Kidney epithelial cell (primary cell): ENCODE measurements at regions not wholly inside any gene's neighbourhood (a gene's known extent, or its start where the extent isn't known, plus 50 kb on each side); places are given as distances from the start of the nearest gene placed in this dataset.

Source experiments
- DNase-seq: peaks from one replicate; pipeline ENCODE4 v3.0.0-alpha.2; 2010; ENCODE audit warnings: low read depth
- H3K27me3 ChIP-seq: 2 replicates; pipeline ENCODE4 v1.6.0; 2011; ENCODE audit warnings: low read length; ENCODE audit not compliant: control insufficient read depth, insufficient read depth
- H3K36me3 ChIP-seq: 2 replicates; pipeline ENCODE4 v1.5.1; 2011; ENCODE audit warnings: low read length; ENCODE audit not compliant: control insufficient read depth, insufficient read depth
- H3K4me3 ChIP-seq: 2 replicates; pipeline ENCODE4 v1.5.1; 2011; ENCODE audit warnings: low read depth, mild to moderate bottlenecking, control low read depth, low read length
- CTCF ChIP-seq: IDR thresholded peaks from 2 replicates; pipeline ENCODE4 v1.5.1; 2011; ENCODE audit warnings: mild to moderate bottlenecking, moderate library complexity, low read length, control low read depth, inconsistent platforms; ENCODE audit not compliant: insufficient read depth, poor library complexity, severe bottlenecking

DNA sequence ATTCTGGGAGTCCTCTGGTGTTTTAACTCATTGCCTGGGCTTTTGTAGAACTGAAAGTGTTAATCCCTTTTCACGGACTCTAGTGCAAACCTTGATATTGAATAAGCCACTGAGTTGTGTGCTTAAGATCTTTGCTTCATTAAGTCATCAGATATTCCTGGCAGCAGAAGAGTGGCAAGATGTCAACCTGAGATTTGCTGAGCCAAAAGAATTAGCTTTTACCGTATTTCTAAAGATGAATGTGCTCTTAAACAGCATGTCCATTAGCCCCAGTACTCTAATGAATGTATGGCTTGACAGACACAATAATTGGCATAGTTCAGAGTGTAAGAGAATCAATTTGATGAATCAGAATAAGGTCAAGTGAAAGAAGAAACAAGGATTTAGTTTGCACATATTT, 87.2 kb upstream of the CDH6 start:
- H3K4me3 ChIP-seq: no peak overlapping the region
- no peaks in the 10 kb centered on the region for H3K27me3 ChIP-seq
- TF ChIP-seq CTCF: no peak
- no peak for DNase-seq
- H3K36me3 ChIP-seq: no peaks in the 10 kb centered on the region

DNA sequence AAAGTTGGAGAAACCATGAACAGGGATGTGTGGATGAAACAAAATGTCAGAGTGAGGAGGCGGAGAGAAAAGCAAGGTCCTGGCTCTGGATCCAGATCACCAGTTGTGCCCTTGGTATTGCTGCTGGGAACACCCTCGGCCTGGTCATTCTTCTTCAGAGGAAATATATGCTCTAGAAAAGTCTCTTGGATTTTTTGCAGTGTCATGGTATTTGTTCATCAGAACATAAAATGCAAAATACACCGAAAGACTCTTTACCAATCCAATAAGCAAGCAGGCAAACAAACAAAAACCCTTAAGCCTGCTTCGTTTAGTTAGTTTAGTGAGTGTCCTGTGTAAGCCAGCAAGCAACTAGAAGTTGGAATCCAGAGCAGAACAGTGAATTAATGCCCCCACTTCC, 88.7 kb upstream of the CDH6 start:
- no peak for DNase-seq
- no peaks in the 10 kb centered on the region for H3K36me3 ChIP-seq
- no peak for TF ChIP-seq CTCF
- H3K4me3 ChIP-seq: no peak overlapping the region
- H3K27me3 ChIP-seq: no peaks in the 10 kb centered on the region

GRCh38 chr5:31100781-31101310, 92.6 kb upstream of the CDH6 start:
- no peaks in the 10 kb centered on the region for H3K27me3 ChIP-seq
- no peak for TF ChIP-seq CTCF
- no peak overlapping the region for H3K4me3 ChIP-seq
- no peaks in the 10 kb centered on the region for H3K36me3 ChIP-seq
- DNase-seq: no peak

GRCh38 chr5:31100047-31100575, 93.4 kb upstream of the CDH6 start:
- Histone ChIP-seq H3K27me3 (no peaks in the 10 kb centered on the region), H3K36me3 (no peaks in the 10 kb centered on the region), H3K4me3 (no peak overlapping the region)
- no peak for DNase-seq
- no peak for TF ChIP-seq CTCF

DNA sequence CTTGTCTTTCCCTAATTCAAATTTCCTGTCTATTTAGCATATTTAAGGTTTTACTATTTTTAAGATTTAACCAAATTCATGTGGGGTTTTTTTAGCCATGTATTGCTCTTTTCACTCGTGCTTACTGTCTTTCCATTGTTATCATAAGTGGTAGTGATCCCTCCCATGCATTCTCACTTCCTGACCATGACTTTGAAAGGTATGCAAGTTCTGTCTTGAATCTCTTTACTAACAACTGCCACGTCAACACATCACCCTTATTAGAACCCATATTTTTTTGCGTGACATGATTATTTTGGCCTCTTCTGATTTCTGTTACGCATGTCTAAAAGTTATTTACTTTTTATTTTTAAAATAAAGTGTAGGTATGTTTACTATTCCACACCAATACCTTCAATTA, 94.7 kb upstream of the CDH6 start:
- TF ChIP-seq CTCF: no peak
- Histone ChIP-seq H3K36me3 (no peaks in the 10 kb centered on the region), H3K27me3 (no peaks in the 10 kb centered on the region), H3K4me3 (no peak overlapping the region)
- DNase-seq: no peak

- no peak for TF ChIP-seq CTCF
- Histone ChIP-seq H3K36me3 (no peaks in the 10 kb centered on the region), H3K4me3 (no peak overlapping the region), H3K27me3 (no peaks in the 10 kb centered on the region)
- no peak for DNase-seq
These were observed 95.6 kb upstream of the CDH6 start for GRCh38 chr5:31097851-31098250.
